Activated B cell treated with CpG ODN at 0.5 μM for 24 hours (primary cell): ENCODE measurements at regions not wholly inside any gene's neighbourhood (a gene's known extent, or its start where the extent isn't known, plus 50 kb on each side); places are given as distances from the start of the nearest gene placed in this dataset.

ENCODE experiments used
- ATAC-seq: fragments of 200-7000 bp; cut with Tn5 transposase; one replicate; pipeline ENCODE4 v1.10.0; 2021; ENCODE audit warnings: low read depth, mild to moderate bottlenecking, moderate library complexity
- CTCF ChIA-PET: fragments of 350-600 bp; sonication (Branson Sonifier 250); formaldehyde crosslinking; loops from one replicate; lab custom pipeline; 2021; ENCODE audit warnings: antibody characterized with exemption; lab: Charles Lee
- POLR2A ChIA-PET: fragments of 350-600 bp; sonication (Branson Sonifier 250); formaldehyde crosslinking; loops from one replicate; lab custom pipeline; 2021; ENCODE audit warnings: antibody characterized with exemption; lab: Charles Lee
- DNase-seq: peaks from one replicate; pipeline ENCODE4 v3.0.0; 2022
- H3K27ac Mint-ChIP-seq: one replicate; pipeline ENCODE4 v1.8.0; 2020; ENCODE audit warnings: mixed read lengths
- H3K27me3 Mint-ChIP-seq: one replicate; pipeline ENCODE4 v1.8.0; 2021; ENCODE audit warnings: mixed read lengths
- H3K36me3 Mint-ChIP-seq: one replicate; pipeline ENCODE4 v1.8.0; 2021; ENCODE audit warnings: low read depth, mixed read lengths
- H3K4me1 Mint-ChIP-seq: one replicate; pipeline ENCODE4 v1.8.0; 2021; ENCODE audit warnings: mixed read lengths
- H3K4me3 Mint-ChIP-seq: one replicate; pipeline ENCODE4 v1.8.0; 2020; ENCODE audit warnings: mild to moderate bottlenecking, mixed read lengths
- H3K9me3 Mint-ChIP-seq: one replicate; pipeline ENCODE4 v1.8.0; 2020; ENCODE audit warnings: mixed read lengths
- intact Hi-C: fragments of 100-400 bp; cut with micrococcal nuclease; formaldehyde crosslinking; loops from one replicate; pipeline ENCODE4 v1.15.1; 2024
- TF ChIP-seq, protein P1 (sequence below): fragments of 200-600 bp; IDR thresholded peaks from one replicate; pipeline ENCODE4 v1.8.0; 2022; ENCODE audit warnings: antibody characterized with exemption, mild to moderate bottlenecking

- H3K4me1 Mint-ChIP-seq, result peaks cover 2% of the 10 kb centered on the region
- no peaks in the 10 kb centered on the region for H3K27me3 Mint-ChIP-seq
- ChIA-PET CTCF (no interaction called here), POLR2A (no interaction called here)
- no peak overlapping the region for H3K27ac Mint-ChIP-seq
- no peak overlapping the region for H3K4me3 Mint-ChIP-seq
- H3K36me3 Mint-ChIP-seq, result no peaks in the 10 kb centered on the region
- ATAC-seq (no peak), DNase-seq (no peak)
- TF ChIP-seq, protein P1, sequence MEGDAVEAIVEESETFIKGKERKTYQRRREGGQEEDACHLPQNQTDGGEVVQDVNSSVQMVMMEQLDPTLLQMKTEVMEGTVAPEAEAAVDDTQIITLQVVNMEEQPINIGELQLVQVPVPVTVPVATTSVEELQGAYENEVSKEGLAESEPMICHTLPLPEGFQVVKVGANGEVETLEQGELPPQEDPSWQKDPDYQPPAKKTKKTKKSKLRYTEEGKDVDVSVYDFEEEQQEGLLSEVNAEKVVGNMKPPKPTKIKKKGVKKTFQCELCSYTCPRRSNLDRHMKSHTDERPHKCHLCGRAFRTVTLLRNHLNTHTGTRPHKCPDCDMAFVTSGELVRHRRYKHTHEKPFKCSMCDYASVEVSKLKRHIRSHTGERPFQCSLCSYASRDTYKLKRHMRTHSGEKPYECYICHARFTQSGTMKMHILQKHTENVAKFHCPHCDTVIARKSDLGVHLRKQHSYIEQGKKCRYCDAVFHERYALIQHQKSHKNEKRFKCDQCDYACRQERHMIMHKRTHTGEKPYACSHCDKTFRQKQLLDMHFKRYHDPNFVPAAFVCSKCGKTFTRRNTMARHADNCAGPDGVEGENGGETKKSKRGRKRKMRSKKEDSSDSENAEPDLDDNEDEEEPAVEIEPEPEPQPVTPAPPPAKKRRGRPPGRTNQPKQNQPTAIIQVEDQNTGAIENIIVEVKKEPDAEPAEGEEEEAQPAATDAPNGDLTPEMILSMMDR, result no peak
- intact Hi-C loops, result no loop called here
- H3K9me3 Mint-ChIP-seq, result peaks cover 2% of the 10 kb centered on the region
Measured at GRCh38 chr5:174376056-174376455, 330.6 kb downstream of the NSG2 start.

GRCh38 chr5:174376726-174377373, 331.3 kb downstream of the NSG2 start:
- H3K27ac Mint-ChIP-seq, result no peak overlapping the region

DNA sequence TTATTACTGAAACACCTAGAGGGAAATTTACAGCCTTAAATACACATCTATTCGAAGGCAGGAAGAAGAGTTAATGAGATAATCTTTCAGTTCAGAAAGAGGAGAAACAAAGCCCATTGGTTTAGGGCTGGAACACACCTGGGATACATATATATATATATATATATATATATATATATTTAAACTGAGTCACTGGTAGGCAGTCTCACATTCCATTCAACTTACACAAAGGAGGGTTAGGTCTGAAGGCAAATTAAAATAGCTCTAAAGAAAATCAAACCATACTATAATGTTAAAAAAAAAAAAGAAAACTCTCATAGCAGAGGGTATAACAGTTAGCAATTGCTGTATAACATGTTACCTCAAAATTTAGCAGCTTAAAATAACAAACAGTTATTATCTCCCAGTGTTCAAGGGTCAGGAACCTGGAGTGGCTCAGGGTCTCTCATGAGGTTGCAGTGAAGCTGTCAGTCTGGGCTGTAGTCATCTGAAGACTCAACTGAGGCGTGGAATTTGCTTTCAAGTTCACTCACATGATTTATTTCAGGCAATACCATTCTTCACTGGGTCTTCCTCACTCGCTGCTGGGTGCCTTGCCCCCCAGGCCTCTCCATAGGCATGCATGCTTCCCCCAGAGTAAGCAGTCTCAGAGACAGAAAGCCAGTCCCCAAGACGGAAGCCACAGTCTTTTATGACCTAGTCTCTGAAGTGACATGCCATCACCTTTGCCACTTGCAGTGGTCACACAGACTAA, 332.8 kb downstream of the NSG2 start:
- no peak overlapping the region for H3K4me3 Mint-ChIP-seq
- H3K4me1 Mint-ChIP-seq, result peaks cover 2% of the 10 kb centered on the region
- H3K27ac Mint-ChIP-seq, result no peak overlapping the region
- H3K9me3 Mint-ChIP-seq, result peaks cover 2% of the 10 kb centered on the region
- H3K27me3 Mint-ChIP-seq, result no peaks in the 10 kb centered on the region
- DNase-seq (no peak), ATAC-seq (no peak)
- CTCF ChIA-PET, result no interaction called here
- POLR2A ChIA-PET, result no interaction called here
- TF ChIP-seq, protein P1, result no peak
- H3K36me3 Mint-ChIP-seq, result no peaks in the 10 kb centered on the region
- intact Hi-C loops, result no loop called here

More at GRCh38 chr5:174376726-174377373, 331.3 kb downstream of the NSG2 start:
- POLR2A ChIA-PET, result no interaction called here
- Mint-ChIP-seq H3K36me3 (no peaks in the 10 kb centered on the region), H3K27me3 (no peaks in the 10 kb centered on the region), H3K4me1 (peaks cover 2% of the 10 kb centered on the region), H3K4me3 (no peak overlapping the region), H3K9me3 (peaks cover 2% of the 10 kb centered on the region)
- CTCF ChIA-PET, result no interaction called here
- DNase-seq (no peak), ATAC-seq (no peak)
- TF ChIP-seq, protein P1, result no peak
- intact Hi-C loops, result no loop called here

- Mint-ChIP-seq H3K9me3 (peaks cover 2% of the 10 kb centered on the region), H3K27me3 (no peaks in the 10 kb centered on the region), H3K27ac (no peak overlapping the region), H3K4me1 (peaks cover 2% of the 10 kb centered on the region), H3K36me3 (no peaks in the 10 kb centered on the region), H3K4me3 (no peak overlapping the region)
- TF ChIP-seq, protein P1, result no peak
- ChIA-PET POLR2A (no interaction called here), CTCF (no interaction called here)
- ATAC-seq (no peak), DNase-seq (no peak)
- intact Hi-C loops, result no loop called here
Measured at GRCh38 chr5:174380311-174380710, 334.8 kb downstream of the NSG2 start.

GRCh38 chr5:174381241-174381640, 335.7 kb downstream of the NSG2 start:
- Mint-ChIP-seq H3K27ac (no peak overlapping the region), H3K4me3 (no peak overlapping the region), H3K4me1 (peaks cover 2% of the 10 kb centered on the region), H3K9me3 (peaks cover 2% of the 10 kb centered on the region), H3K27me3 (peaks cover 3% of the 10 kb centered on the region), H3K36me3 (no peaks in the 10 kb centered on the region)
- ATAC-seq (no peak), DNase-seq (no peak)
- ChIA-PET POLR2A (no interaction called here), CTCF (no interaction called here)
- TF ChIP-seq, protein P1, result no peak
- intact Hi-C loops, result no loop called here
